ENCODE measurements at regions not wholly inside any gene's neighbourhood (a gene's known extent, or its start where the extent isn't known, plus 50 kb on each side); places are given as distances from the start of the nearest gene placed in this dataset.

GRCh38 chr4:59091146-59092142, 1981.3 kb upstream of the IGFBP7 start:
- no peak for DNase-seq

DNA sequence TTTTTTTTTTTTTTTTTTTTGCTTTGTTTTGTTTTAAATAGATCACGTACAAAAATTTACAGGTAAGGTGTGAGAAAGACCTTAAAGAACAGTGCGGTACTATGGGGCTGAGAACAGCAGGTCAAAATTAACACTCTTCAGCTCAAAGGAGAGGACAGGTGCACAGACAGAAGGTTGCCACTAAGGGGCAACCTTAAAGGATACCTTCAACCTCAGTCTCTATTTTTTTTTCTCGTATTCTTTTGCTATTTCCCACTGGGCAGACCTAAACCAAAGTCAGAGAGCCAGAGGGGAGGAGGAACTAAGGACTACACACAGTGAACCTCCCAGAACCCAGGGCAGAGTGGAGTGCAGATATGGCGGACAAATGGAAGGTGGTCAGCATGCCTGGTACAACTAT, 1984.3 kb upstream of the IGFBP7 start:
- DNase-seq = no peak

DNA sequence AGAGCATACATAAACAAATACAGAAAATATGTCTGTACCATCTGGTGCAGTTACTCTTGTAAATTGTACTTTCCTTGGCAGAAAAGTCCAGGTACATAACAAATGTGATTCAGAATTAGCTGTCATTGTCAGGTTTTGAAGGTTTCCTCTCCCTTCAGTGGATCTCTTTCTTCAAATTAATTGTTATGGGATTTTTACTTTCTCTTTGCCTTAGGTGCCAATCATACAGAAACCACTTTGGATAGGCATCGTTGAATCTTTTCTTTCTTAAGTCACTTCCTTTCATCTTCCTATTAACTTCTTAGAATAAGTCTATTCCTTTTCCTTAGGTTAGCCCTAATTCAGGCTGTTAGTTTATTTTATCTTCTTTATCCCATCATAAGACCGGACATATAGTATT, 1992.1 kb upstream of the IGFBP7 start:
- no peak for DNase-seq

DNA sequence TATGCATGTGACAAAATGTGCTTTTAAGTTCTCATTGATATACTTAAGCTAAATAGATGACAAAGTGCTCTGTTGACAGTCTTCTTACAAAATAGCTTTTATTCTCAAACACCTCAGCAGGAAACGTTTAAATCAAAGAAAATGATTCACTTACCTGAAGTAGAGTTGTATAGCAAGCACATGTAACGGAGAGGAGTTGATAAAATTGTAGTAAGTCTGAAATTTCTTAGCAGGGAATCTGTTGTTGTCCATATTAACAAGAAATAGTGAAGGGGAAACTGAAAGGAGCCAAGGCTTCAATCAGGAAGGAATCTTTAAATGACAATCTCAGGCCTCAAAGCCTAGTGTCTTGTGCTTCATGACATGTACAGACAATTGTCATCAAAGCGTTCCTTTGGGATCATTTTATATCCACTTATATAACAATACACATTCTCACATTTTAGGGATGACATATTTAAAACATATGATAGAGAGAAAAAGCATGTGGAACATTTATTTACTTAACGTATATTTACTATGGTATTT, 2010.2 kb upstream of the IGFBP7 start:
- no peak for DNase-seq

GRCh38 chr4:59122626-59123025, 2012.4 kb upstream of the IGFBP7 start:
- no peak for DNase-seq

DNA sequence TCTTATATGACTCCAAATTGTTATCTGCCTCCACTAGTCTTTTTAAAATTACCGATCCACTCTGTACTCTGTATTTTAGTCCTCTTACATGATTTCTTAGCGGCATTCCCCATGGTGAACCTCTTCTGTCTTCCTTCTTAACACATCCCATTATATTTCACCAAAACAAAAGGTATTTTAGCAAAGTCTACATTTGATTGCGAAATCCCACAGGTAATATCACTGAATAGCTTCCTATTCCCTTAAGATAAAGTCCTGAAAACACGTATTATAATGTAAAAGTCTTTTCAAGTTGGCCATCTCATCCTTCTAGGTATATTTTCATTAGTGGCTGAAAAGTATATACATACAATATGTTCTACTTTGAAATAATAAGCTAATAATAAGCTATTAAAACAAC, 2016.0 kb upstream of the IGFBP7 start:
- no peak for DNase-seq

DNA sequence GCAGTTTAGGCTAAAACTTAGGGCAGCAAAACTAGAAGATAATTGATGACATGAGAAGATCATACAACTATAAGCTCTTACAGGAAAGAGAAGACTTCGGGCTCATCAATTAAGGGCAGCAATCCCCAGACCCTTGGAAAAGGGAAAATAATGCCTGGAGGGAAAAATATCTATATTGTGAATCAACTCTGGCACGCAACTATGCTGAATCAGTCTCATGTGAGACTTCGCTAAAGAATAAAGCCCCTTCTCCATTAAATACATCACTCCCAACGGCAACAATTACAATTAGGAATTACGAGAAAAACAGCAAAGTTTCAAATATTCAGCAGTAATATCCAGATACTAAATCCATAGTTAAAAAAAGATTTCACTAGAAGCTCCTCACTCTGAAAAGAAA, 2016.8 kb upstream of the IGFBP7 start:
- no peak for DNase-seq

- DNase-seq = peak; percentile 13 to 48
Observed at GRCh38 chr4:59127743-59128142, 2017.6 kb upstream of the IGFBP7 start.

- DNase-seq = no peak
Observed at GRCh38 chr4:59135248-59135985, 2025.2 kb upstream of the IGFBP7 start.

DNA sequence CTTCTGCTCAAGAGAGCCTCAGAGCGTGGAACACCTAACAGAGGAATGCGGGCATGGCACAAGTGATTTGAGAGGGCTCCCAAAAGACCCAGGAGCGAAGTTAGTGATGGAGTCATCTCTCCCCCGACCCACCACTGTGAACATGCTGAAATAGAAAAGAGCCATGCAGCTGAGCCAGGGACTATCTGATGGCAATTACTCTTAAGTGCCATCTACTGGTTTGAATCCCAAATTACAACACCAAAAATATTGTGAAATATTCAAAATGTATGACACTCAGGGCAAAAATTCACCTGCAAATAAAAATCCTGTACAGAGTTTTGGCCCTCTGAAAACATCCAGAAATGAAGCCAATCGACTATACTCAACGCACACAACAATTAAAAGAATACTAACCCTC, 2038.9 kb upstream of the ADGRL3 start:
- no peak for DNase-seq

GRCh38 chr4:59175617-59176016, 2024.5 kb upstream of the ADGRL3 start:
- DNase-seq = no peak

DNA sequence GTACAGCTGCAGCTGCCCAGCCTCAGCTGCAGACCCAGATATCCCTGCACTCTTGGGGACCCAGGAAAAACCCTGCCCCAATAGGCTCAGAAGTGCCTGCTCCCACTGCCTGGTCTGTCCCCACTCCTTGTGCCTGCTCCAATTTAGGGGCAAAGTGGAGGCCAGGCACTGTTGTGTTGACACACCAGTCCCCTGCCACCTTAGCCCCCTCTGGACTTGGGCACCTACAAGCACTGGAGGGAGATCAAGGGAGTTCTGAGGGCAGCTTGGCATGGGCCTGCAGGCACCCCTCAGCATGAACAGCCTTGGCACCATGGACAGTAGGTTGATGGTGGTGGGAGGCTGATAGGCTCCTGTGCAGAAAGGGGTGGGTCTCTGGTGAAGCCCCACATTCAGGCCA, 2020.8 kb upstream of the ADGRL3 start:
- DNase-seq = no peak

DNA sequence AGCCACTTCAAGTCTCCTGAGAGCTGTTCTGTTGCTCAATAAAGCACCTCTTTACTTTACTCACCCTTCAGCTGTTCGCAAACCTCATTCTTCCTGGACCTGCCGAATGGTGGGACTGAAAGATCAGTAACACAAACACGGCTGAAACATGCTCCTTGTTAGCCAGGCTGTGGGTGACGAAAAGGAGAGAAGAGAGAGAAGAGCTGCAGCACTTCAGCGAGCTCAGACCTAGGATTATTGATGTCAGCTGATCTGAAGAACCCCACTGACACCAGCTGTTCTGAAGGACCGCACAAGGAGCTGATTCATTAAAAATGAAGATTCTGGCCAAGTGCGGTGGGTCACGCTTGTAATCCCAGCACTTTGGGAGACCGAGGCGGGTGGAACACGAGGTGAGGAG, 2020.0 kb upstream of the ADGRL3 start:
- DNase-seq = no peak

DNA sequence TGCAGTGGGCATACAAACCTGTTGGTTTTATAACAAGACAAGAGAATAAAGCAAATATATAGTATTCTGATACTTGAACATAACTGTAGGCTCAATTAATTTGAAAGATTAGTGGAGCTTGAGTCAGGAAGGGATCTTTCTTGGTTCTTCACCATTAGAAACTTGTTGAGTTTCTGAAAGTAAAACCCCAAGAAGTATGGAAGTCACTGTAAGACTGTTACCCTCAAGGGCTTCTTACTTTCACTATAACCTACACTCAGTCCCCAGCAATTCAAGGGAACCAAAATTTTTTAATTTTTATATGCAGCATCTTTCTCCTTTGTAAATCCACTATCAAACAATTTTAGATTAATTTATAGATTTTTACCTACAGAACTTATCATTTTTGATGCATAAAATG, 2019.2 kb upstream of the ADGRL3 start:
- DNase-seq = no peak

DNA sequence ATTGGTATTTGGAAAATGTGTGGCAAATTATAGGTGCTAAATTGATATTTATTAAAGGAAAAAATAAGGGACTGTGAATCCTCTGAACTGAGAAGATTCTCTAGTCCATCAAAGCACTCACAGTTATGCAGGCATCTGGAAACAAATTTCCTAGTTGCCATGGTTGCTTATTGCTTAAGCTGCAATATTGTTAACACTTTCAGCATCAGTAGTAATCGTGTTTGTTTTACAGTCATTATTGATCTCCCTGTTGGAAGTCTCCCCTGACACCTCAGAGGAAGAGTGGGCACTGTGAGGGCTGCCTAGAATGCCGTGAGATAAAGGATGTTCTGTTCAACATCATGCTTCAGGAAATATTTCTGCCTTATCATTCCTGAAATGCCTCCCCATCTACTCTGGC, 2004.3 kb upstream of the ADGRL3 start:
- DNase-seq = no peak

DNA sequence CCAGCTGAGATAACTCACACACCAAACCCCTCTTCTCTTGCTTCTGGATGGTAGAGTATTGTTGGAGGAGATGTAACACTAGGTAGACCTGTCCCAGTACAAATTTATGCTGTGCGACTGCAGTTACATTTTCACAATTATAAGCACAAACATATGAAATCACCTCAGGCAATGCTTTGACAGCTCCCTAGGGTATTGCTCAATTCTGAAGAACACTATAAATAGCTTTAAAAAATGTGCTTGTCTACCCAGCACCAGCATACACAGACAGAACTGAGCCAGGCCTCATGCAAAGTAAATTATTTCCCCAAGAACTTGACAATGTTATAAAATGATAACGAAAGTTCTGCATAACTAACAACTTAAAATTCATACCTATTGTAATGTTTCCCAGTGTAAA, 1999.1 kb upstream of the ADGRL3 start:
- peak in 1 of 2 experiments; percentile 0 for DNase-seq

GRCh38 chr4:59217910-59218631, 1982.1 kb upstream of the ADGRL3 start:
- no peak for DNase-seq

DNA sequence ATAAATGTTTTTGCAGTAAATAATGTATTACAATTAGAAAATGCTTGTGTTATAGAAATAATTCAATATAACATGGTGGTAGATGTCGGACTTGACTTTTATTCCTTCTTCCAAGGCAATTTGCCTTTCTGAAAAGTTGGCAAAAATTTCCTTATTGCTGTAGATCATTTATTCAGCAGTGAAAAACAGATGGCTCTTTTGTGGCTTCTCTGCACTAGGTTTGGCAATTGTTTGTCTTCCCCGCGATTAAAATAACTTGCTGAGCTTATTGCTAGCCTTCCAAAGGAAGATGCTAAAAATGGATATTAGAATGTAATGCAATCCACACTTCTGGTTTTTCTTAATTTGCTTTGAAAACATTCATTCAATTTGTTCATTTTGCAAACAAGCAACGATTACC, 1977.9 kb upstream of the ADGRL3 start:
- DNase-seq = no peak

DNA sequence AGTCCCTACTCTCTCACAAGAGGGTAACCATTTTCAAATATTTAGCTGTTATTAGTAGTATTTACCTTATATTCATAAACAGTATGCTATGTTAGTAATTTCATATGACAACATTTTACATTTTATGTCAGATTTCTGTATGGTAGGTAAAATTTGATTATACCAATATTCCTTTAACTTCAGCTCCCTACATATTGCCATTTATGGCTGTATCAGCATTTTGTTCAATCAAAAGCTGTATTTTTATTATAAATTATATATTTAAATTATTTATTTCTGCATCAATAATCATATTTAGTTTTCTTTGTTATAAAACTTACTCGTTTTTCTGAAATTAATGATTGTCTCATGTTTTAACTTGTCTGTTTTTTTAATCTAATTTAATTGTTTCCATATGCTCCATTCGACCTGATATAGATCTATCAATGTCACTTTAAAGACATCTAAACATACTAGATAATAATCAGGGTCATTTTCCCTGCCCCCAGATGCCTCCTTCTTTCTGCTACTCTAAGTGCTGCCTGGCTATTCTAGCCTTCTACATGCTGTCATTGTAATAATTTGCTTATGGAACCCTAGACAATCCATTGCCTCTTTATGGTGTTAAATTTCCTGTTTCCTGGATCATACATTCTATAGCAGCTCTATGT, 1976.7 kb upstream of the ADGRL3 start:
- DNase-seq = peak; percentile 23 to 49

GRCh38 chr4:59238212-59238611, 1961.9 kb upstream of the ADGRL3 start:
- no peak for DNase-seq

DNA sequence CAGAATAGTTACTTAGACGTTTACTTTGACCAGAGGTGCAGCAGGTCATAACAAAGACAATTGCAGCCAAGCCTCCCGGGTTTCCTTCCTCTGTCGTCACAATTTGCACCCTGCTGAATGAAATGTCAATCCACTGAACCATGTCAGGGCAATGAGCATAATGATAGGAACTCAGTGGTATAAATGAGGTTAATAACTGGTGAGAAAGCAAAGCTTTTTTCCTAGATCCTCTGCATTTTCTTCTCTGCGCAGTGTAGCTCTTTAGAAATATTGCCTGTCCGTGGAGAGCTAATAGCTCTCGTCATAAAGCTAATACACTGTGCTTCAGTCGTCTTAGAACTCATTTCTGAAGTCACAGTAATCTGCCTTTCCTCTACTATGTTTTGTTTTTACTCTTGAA, 1960.1 kb upstream of the ADGRL3 start:
- DNase-seq = peak in 1 of 2 experiments; percentile 9

GRCh38 chr4:59243038-59243437, 1957.1 kb upstream of the ADGRL3 start:
- DNase-seq = no peak

GRCh38 chr4:59247032-59247431, 1953.1 kb upstream of the ADGRL3 start:
- DNase-seq = peak in 1 of 2 experiments; percentile 9

All from NCI-H2081 (cell line).